Fibroblast of skin of abdomen (primary cell): ENCODE measurements at regions not wholly inside any gene's neighbourhood (a gene's known extent, or its start where the extent isn't known, plus 50 kb on each side); places are given as distances from the start of the nearest gene placed in this dataset.

ENCODE experiments used
- DNase-seq: peaks from one replicate; pipeline ENCODE4 v3.0.0-alpha.2; 2013

GRCh38 chr6:40831381-40831780, 207.6 kb downstream of the UNC5CL start:
- DNase-seq, result no peak

GRCh38 chr6:40825102-40825501, 213.9 kb downstream of the UNC5CL start:
- DNase-seq, result no peak

GRCh38 chr6:40823917-40824891, 214.8 kb downstream of the UNC5CL start:
- DNase-seq, result peak; percentile 66

GRCh38 chr6:40822619-40823018, 216.4 kb downstream of the UNC5CL start:
- peak; percentile 85 for DNase-seq

GRCh38 chr6:40819182-40819834, 219.7 kb downstream of the UNC5CL start:
- no peak for DNase-seq

- DNase-seq, result no peak
Observed at GRCh38 chr6:40817369-40817768, 221.7 kb downstream of the UNC5CL start.

GRCh38 chr6:40816601-40817000, 222.4 kb downstream of the UNC5CL start:
- no peak for DNase-seq

GRCh38 chr6:40815731-40816130, 223.3 kb downstream of the UNC5CL start:
- DNase-seq, result no peak

GRCh38 chr6:40810171-40810570, 223.0 kb upstream of the LRFN2 start:
- no peak for DNase-seq

GRCh38 chr6:40809627-40810026, 222.5 kb upstream of the LRFN2 start:
- peak; percentile 21 for DNase-seq

GRCh38 chr6:40807484-40807883, 220.3 kb upstream of the LRFN2 start:
- DNase-seq, result peak; percentile 15

GRCh38 chr6:40806256-40806864, 219.2 kb upstream of the LRFN2 start:
- DNase-seq, result no peak

GRCh38 chr6:40805336-40805735, 218.2 kb upstream of the LRFN2 start:
- DNase-seq, result no peak

GRCh38 chr6:40804905-40805304, 217.7 kb upstream of the LRFN2 start:
- no peak for DNase-seq

GRCh38 chr6:40803897-40804702, 216.9 kb upstream of the LRFN2 start:
- DNase-seq, result no peak

GRCh38 chr6:40802481-40802880, 215.3 kb upstream of the LRFN2 start:
- no peak for DNase-seq

- DNase-seq, result no peak
Observed at GRCh38 chr6:40799296-40800140, 212.4 kb upstream of the LRFN2 start.

GRCh38 chr6:40798069-40798770, 211.1 kb upstream of the LRFN2 start:
- DNase-seq, result no peak

- DNase-seq, result peak; percentile 62
Observed at GRCh38 chr6:40796260-40797221, 209.4 kb upstream of the LRFN2 start.

- no peak for DNase-seq
Observed at GRCh38 chr6:40794586-40794985, 207.4 kb upstream of the LRFN2 start.
